T-cell (primary cell): ENCODE measurements at regions not wholly inside any gene's neighbourhood (a gene's known extent, or its start where the extent isn't known, plus 50 kb on each side); places are given as distances from the start of the nearest gene placed in this dataset.
"Not testable (repeated sequence)": the region's sequence is repeated elsewhere in the genome, so short reads cannot be mapped to it uniquely, and the experiment has no call there.

Experiments
- ATAC-seq, 4 experiments: fragments of 200-7000 bp in 3 of 4; fragments of 150-1000 bp in 1 of 4; cut with Tn5 transposase; replicated peaks in 1 of 4; 1 replicate in 3 of 4; 2 replicates in 1 of 4; pipeline ENCODE4 v1.10.0; 2021; ENCODE audit warnings: moderate library complexity in 3 of 4, mild to moderate bottlenecking in 2 of 4, moderate number of reproducible peaks in 1 of 4
- CTCF ChIA-PET, 2 donors: fragments of 300-600 bp; sonication (Branson Sonifier 250); formaldehyde crosslinking; loops; one replicate each; lab custom pipeline; 2022; ENCODE audit warnings: antibody characterized with exemption in 2 of 2; lab: Charles Lee
- POLR2A ChIA-PET, 2 donors: fragments of 300-600 bp; sonication (Branson Sonifier 250); formaldehyde crosslinking; loops; one replicate each; lab custom pipeline; 2022; ENCODE audit warnings: antibody characterized with exemption in 2 of 2; lab: Charles Lee
- DNase-seq, 35 experiments: peaks; one replicate each; pipeline versions ENCODE4 v3.0.0 to v3.0.0-alpha.2; 2013 to 2023
- H3K27ac ChIP-seq: one replicate; pipeline ENCODE4 v1.5.1; 2013; ENCODE audit warnings: low read length
- H3K27me3 ChIP-seq, 2 experiments: replicated peaks in 1 of 2; 1 replicate in 1 of 2; 2 replicates in 1 of 2; pipeline versions ENCODE4 v1.6.1 to v1.7.0; 2013; ENCODE audit warnings: low read length in 1 of 2, mixed read lengths in 1 of 2; ENCODE audit not compliant: control insufficient read depth in 2 of 2, insufficient read depth in 2 of 2; ENCODE audit errors: extremely low read depth in 1 of 2
- H3K36me3 ChIP-seq, 2 donors: 1 replicate in 1 of 2; 2 replicates in 1 of 2; pipeline versions ENCODE4 v1.6.1 to v1.7.0; 2013; ENCODE audit warnings: low read length in 1 of 2; ENCODE audit not compliant: control insufficient read depth in 2 of 2, insufficient read depth in 1 of 2; ENCODE audit errors: extremely low read depth in 1 of 2
- H3K4me1 ChIP-seq, 2 experiments: 1 replicate in 1 of 2; 2 replicates in 1 of 2; pipeline versions ENCODE4 v1.6.1 to v1.7.0; 2013; ENCODE audit warnings: low read length in 2 of 2, mixed read lengths in 1 of 2; ENCODE audit not compliant: insufficient read depth in 2 of 2, control insufficient read depth in 1 of 2; ENCODE audit errors: extremely low read depth in 1 of 2
- H3K4me3 ChIP-seq, 2 donors: 1 replicate in 1 of 2; 2 replicates in 1 of 2; pipeline versions ENCODE4 v1.5.1 to v1.7.0; 2013; ENCODE audit warnings: mild to moderate bottlenecking in 2 of 2, low read length in 1 of 2, moderate library complexity in 1 of 2; ENCODE audit not compliant: control insufficient read depth in 1 of 2; ENCODE audit errors: extremely low read depth in 1 of 2
- H3K9me3 ChIP-seq: 2 replicates; pipeline ENCODE4 v1.7.0; 2013
- H3K27ac Mint-ChIP-seq, 2 donors: one replicate each; pipeline ENCODE4 v1.8.0; 2020 to 2021; ENCODE audit warnings: mild to moderate bottlenecking in 2 of 2, mixed read lengths in 2 of 2
- H3K27me3 Mint-ChIP-seq, 2 donors: one replicate each; pipeline ENCODE4 v1.8.0; 2021 to 2022; ENCODE audit warnings: mixed read lengths in 2 of 2
- H3K36me3 Mint-ChIP-seq: one replicate; pipeline ENCODE4 v1.8.0; 2021; ENCODE audit warnings: mixed read lengths
- H3K4me1 Mint-ChIP-seq, 3 donors: one replicate each; pipeline ENCODE4 v1.8.0; 2020 to 2022; ENCODE audit warnings: mixed read lengths in 3 of 3, mild to moderate bottlenecking in 1 of 3
- H3K4me3 Mint-ChIP-seq, 3 donors: one replicate each; pipeline ENCODE4 v1.8.0; 2020 to 2022; ENCODE audit warnings: mild to moderate bottlenecking in 3 of 3, mixed read lengths in 3 of 3, moderate library complexity in 3 of 3
- H3K9me3 Mint-ChIP-seq, 3 donors: one replicate each; pipeline ENCODE4 v1.8.0; 2020 to 2022; ENCODE audit warnings: mixed read lengths in 3 of 3
- WGBS: methylation state at CpG from one replicate; pipeline ENCODE4 v1.1.5; 2013; ENCODE audit warnings: missing lambda C conversion rate; ENCODE audit not compliant: insufficient coverage; 5-methylcytosine and 5-hydroxymethylcytosine counted together

- DNase-seq, result peak in 28 of 35 experiments; percentile 14 to 79 (median 28)
Observed at GRCh38 chr15:92848852-92849598, 51.1 kb upstream of the CHD2 start.

GRCh38 chr15:92850218-92850617, 49.9 kb upstream of the CHD2 start:
- not testable (repeated sequence) for H3K9me3 ChIP-seq, H3K27me3 ChIP-seq, H3K27me3 Mint-ChIP-seq, ATAC-seq, H3K36me3 Mint-ChIP-seq, H3K4me3 ChIP-seq, H3K9me3 Mint-ChIP-seq, H3K36me3 ChIP-seq
- peak overlapping the region; percentile 18 for H3K27ac ChIP-seq
- ChIA-PET POLR2A (interaction anchor here (0.9 to 2.4 kb wide), 3 partner anchors 30 to 32 kb away, joined by 4 to 13 read pairs (median 6); no protein-coding TSS in a partner anchor), CTCF (interaction anchor here (0.6 to 0.7 kb wide), 2 partner anchors 21 to 32 kb away, joined by 3 read pairs; no protein-coding TSS in a partner anchor)
- H3K4me1 ChIP-seq, result peaks cover 35 to 39% of the 10 kb centered on the region in 2 experiments
- Mint-ChIP-seq H3K4me3 (peak overlapping the region; percentile 13 to 58 (median 53)), H3K4me1 (peaks cover 41 to 63% (median 58%) of the 10 kb centered on the region in 3 donors), H3K27ac (peak overlapping the region; percentile 100)
- peak in 6 of 35 experiments; percentile 6 to 21 (median 14) for DNase-seq
- no CpG with 5 or more reads among the region's 3 CpGs for WGBS

More at GRCh38 chr15:92848852-92849598, 51.1 kb upstream of the CHD2 start:
- Histone ChIP-seq H3K36me3 (no peaks in the 10 kb centered on the region), H3K4me1 (peaks cover 42 to 46% of the 10 kb centered on the region in 2 experiments), H3K27ac (peak overlapping the region; percentile 74), H3K4me3 (peak overlapping the region in 1 of 2 donors; percentile 32), H3K27me3 (no peaks in the 10 kb centered on the region), H3K9me3 (no peaks in the 10 kb centered on the region)
- H3K4me1 Mint-ChIP-seq, result peaks cover 46 to 70% (median 67%) of the 10 kb centered on the region in 3 donors
- WGBS, result 52% methylated on average over 4 of the region's 13 CpGs
- peak overlapping the region; percentile 24 to 58 (median 39) for H3K4me3 Mint-ChIP-seq
- H3K27me3 Mint-ChIP-seq, result no peaks in the 10 kb centered on the region
- ATAC-seq, result peak; percentile 90 to 97 (median 93)
- no peaks in the 10 kb centered on the region for H3K36me3 Mint-ChIP-seq
- peak overlapping the region; percentile 100 for H3K27ac Mint-ChIP-seq
- CTCF ChIA-PET, result interaction anchor here (0.6 to 1.5 kb wide), 6 partner anchors 9 to 67 kb away, joined by 3 to 4 read pairs (median 3); no protein-coding TSS in a partner anchor
- no peaks in the 10 kb centered on the region for H3K9me3 Mint-ChIP-seq
- POLR2A ChIA-PET, result interaction anchor here (0.5 to 2.4 kb wide), 12 partner anchors 15 to 46 kb away, joined by 3 to 13 read pairs (median 5); no protein-coding TSS in a partner anchor
